GM23338 (cell line): ENCODE measurements at regions not wholly inside any gene's neighbourhood (a gene's known extent, or its start where the extent isn't known, plus 50 kb on each side); places are given as distances from the start of the nearest gene placed in this dataset.

Experiments used
- ATAC-seq: fragments of 200-7000 bp; cut with Tn5 transposase; 3 replicates; pipeline ENCODE4 v1.9.1; 2020
- DNase-seq: peaks from one replicate; pipeline ENCODE4 v3.0.0-alpha.2; 2015; ENCODE audit warnings: low spot score
- H2AFZ ChIP-seq: fragments of 200-600 bp; sonication (generic); 2 replicates; pipeline ENCODE4 v1.8.0; 2016; ENCODE audit warnings: antibody characterized with exemption, mild to moderate bottlenecking, moderate library complexity
- H3F3A ChIP-seq: fragments of 200-600 bp; sonication (generic); replicated peaks from 2 replicates; pipeline ENCODE4 v1.8.0; 2017; ENCODE audit warnings: antibody characterized with exemption, mixed run types, low read depth
- H3K27ac ChIP-seq: fragments of 200-600 bp; sonication (generic); 2 replicates; pipeline ENCODE4 v1.6.1; 2016; ENCODE audit warnings: low read depth
- H3K27me3 ChIP-seq: fragments of 200-600 bp; sonication (generic); 2 replicates; pipeline ENCODE4 v1.8.0; 2016; ENCODE audit warnings: mild to moderate bottlenecking, mixed run types, moderate library complexity; ENCODE audit not compliant: insufficient read depth
- H3K36me3 ChIP-seq: fragments of 200-600 bp; sonication (generic); 2 replicates; pipeline ENCODE4 v1.8.0; 2016; ENCODE audit warnings: mild to moderate bottlenecking; ENCODE audit not compliant: insufficient read depth
- H3K4me1 ChIP-seq: fragments of 200-600 bp; sonication (generic); 2 replicates; pipeline ENCODE4 v1.8.0; 2016; ENCODE audit warnings: mild to moderate bottlenecking, moderate library complexity; ENCODE audit not compliant: insufficient read depth
- H3K4me2 ChIP-seq: fragments of 200-600 bp; sonication (generic); 2 replicates; pipeline ENCODE4 v1.7.1; 2017; ENCODE audit warnings: mixed run types
- H3K4me3 ChIP-seq: fragments of 200-600 bp; sonication (generic); 2 replicates; pipeline ENCODE4 v1.6.1; 2016; ENCODE audit warnings: mixed run types
- H3K79me2 ChIP-seq: fragments of 200-600 bp; sonication (generic); replicated peaks from 2 replicates; pipeline ENCODE4 v1.8.0; 2017; ENCODE audit warnings: mild to moderate bottlenecking; ENCODE audit not compliant: insufficient read depth
- H3K9me2 ChIP-seq: fragments of 200-600 bp; sonication (generic); 2 replicates; pipeline ENCODE4 v1.8.0; 2017; ENCODE audit not compliant: insufficient read depth
- H4K20me1 ChIP-seq: fragments of 200-600 bp; sonication (generic); replicated peaks from 2 replicates; pipeline ENCODE4 v1.8.0; 2017; ENCODE audit warnings: mild to moderate bottlenecking; ENCODE audit not compliant: insufficient read depth
- H3K27ac Mint-ChIP-seq: 2 replicates; pipeline ENCODE4 v1.8.0; 2020; ENCODE audit warnings: inconsistent platforms, mild to moderate bottlenecking, moderate library complexity, mixed read lengths
- H3K27me3 Mint-ChIP-seq: 3 replicates; pipeline ENCODE4 v1.8.0; 2022; ENCODE audit warnings: low read depth, mild to moderate bottlenecking, moderate library complexity, mixed read lengths, inconsistent platforms; ENCODE audit not compliant: insufficient read depth, poor library complexity
- H3K36me3 Mint-ChIP-seq: 3 replicates; pipeline ENCODE4 v1.8.0; 2021; ENCODE audit warnings: low read depth, mild to moderate bottlenecking, inconsistent platforms, moderate library complexity, mixed read lengths
- H3K4me1 Mint-ChIP-seq: 3 replicates; pipeline ENCODE4 v1.8.0; 2020; ENCODE audit warnings: mild to moderate bottlenecking, inconsistent platforms, mixed read lengths
- H3K4me3 Mint-ChIP-seq: 3 replicates; pipeline ENCODE4 v1.8.0; 2021; ENCODE audit warnings: moderate library complexity, mild to moderate bottlenecking, inconsistent platforms, mixed read lengths
- H3K9me3 Mint-ChIP-seq: 3 replicates; pipeline ENCODE4 v1.8.0; 2020; ENCODE audit warnings: moderate library complexity, mild to moderate bottlenecking, inconsistent platforms, mixed read lengths
- CREB1 ChIP-seq: fragments of 250-450 bp; sonication (Bioruptor Pico); IDR thresholded peaks from 2 replicates; pipeline ENCODE4 v1.5.0; 2020; ENCODE audit warnings: low read depth, mild to moderate bottlenecking, moderate library complexity
- CTCF ChIP-seq, 2 experiments: fragments of 200-600 bp in 1 of 2; sonication (generic) in 1 of 2; conservative IDR thresholded peaks; 2 replicates each; pipeline versions ENCODE4 v1.5.1 to v1.6.1; 2016 to 2017; ENCODE audit warnings: antibody characterized with exemption in 2 of 2, low read depth in 2 of 2, mild to moderate bottlenecking in 2 of 2, moderate library complexity in 1 of 2
- ETS1 ChIP-seq: IDR thresholded peaks from 2 replicates; pipeline ENCODE4 v1.6.1; 2016; ENCODE audit warnings: antibody characterized with exemption
- EZH2 ChIP-seq: fragments of 200-600 bp; sonication (generic); IDR thresholded peaks from one replicate; pipeline ENCODE4 v1.8.0; 2017; ENCODE audit warnings: antibody characterized with exemption, mild to moderate bottlenecking, low read depth; ENCODE audit not compliant: unreplicated experiment
- EZH2phosphoT487 ChIP-seq: fragments of 200-600 bp; sonication (generic); IDR thresholded peaks from one replicate; pipeline ENCODE4 v1.8.1; 2018; ENCODE audit warnings: antibody characterized with exemption; ENCODE audit not compliant: unreplicated experiment
- JUNB ChIP-seq: IDR thresholded peaks from one replicate; pipeline ENCODE4 v1.6.1; 2016; ENCODE audit warnings: antibody characterized with exemption; ENCODE audit not compliant: unreplicated experiment
- NANOG ChIP-seq: IDR thresholded peaks from 2 replicates; pipeline ENCODE4 v1.6.1; 2016; ENCODE audit warnings: antibody characterized with exemption, borderline replicate concordance
- POLR2AphosphoS5 ChIP-seq: IDR thresholded peaks from 2 replicates; pipeline ENCODE4 v1.6.1; 2016; ENCODE audit warnings: antibody characterized with exemption, low read depth
- REST ChIP-seq: IDR thresholded peaks from one replicate; pipeline ENCODE4 v1.6.1; 2018; ENCODE audit warnings: antibody characterized with exemption; ENCODE audit not compliant: unreplicated experiment
- STAT1 ChIP-seq: IDR thresholded peaks from one replicate; pipeline ENCODE4 v1.6.1; 2016; ENCODE audit warnings: antibody characterized with exemption; ENCODE audit not compliant: unreplicated experiment
- ZNF114 ChIP-seq: fragments of 250-450 bp; sonication (Bioruptor Pico); IDR thresholded peaks from 2 replicates; pipeline ENCODE4 v1.5.0; 2020; ENCODE audit warnings: mild to moderate bottlenecking, moderate library complexity
- ZNF331 ChIP-seq: fragments of 250-450 bp; sonication (Bioruptor Pico); IDR thresholded peaks from 2 replicates; pipeline ENCODE4 v1.5.0; 2020; ENCODE audit warnings: low read depth, mild to moderate bottlenecking, moderate library complexity
- ZNF462 ChIP-seq: fragments of 250-450 bp; sonication (Bioruptor Pico); IDR thresholded peaks from 2 replicates; pipeline ENCODE4 v1.5.0; 2020; ENCODE audit warnings: mild to moderate bottlenecking, moderate library complexity

GRCh38 chr11:103668859-103669258, 367.6 kb upstream of the DDI1 start:
- H3K27ac ChIP-seq, result no peak overlapping the region
- no peaks in the 10 kb centered on the region for H3K9me2 ChIP-seq
- H3K27ac Mint-ChIP-seq, result no peak overlapping the region
- no peaks in the 10 kb centered on the region for H3K9me3 Mint-ChIP-seq
- DNase-seq, result no peak
- H3K27me3 ChIP-seq, result no peaks in the 10 kb centered on the region
- H3K4me3 Mint-ChIP-seq, result no peak overlapping the region
- H3K36me3 Mint-ChIP-seq, result no peaks in the 10 kb centered on the region
- H3K36me3 ChIP-seq, result no peaks in the 10 kb centered on the region
- H3K4me1 Mint-ChIP-seq, result no peaks in the 10 kb centered on the region
- no peaks in the 10 kb centered on the region for H3F3A ChIP-seq
- H3K4me1 ChIP-seq, result no peaks in the 10 kb centered on the region
- H3K27me3 Mint-ChIP-seq, result peaks cover 1% of the 10 kb centered on the region
- no peaks in the 10 kb centered on the region for H3K79me2 ChIP-seq
- TF ChIP-seq NANOG (no peak), ZNF331 (CRISPR knock-in tag) (no peak), POLR2AphosphoS5 (no peak), ZNF114 (CRISPR knock-in tag) (no peak), REST (no peak), EZH2 (no peak), ZNF462 (CRISPR knock-in tag) (no peak), CTCF (conservative IDR thresholded peaks at IDR 0.05; ENCODE audit: low read depth in 2 of 2) (no peak), CREB1 (CRISPR knock-in tag) (no peak), STAT1 (no peak), EZH2phosphoT487 (no peak), JUNB (no peak), ETS1 (no peak)
- no peak overlapping the region for H2AFZ ChIP-seq
- no peak overlapping the region for H3K4me2 ChIP-seq
- no peak overlapping the region for H3K4me3 ChIP-seq
- H4K20me1 ChIP-seq, result no peaks in the 10 kb centered on the region
- ATAC-seq, result no peak
